ENCODE measurements at regions not wholly inside any gene's neighbourhood (a gene's known extent, or its start where the extent isn't known, plus 50 kb on each side); places are given as distances from the start of the nearest gene placed in this dataset.
A peak's percentile ranks its signal among the peaks of the same experiment; 100 is the strongest.
"Not testable (repeated sequence)": the region's sequence is repeated elsewhere in the genome, so short reads cannot be mapped to it uniquely, and the experiment has no call there.

DNA sequence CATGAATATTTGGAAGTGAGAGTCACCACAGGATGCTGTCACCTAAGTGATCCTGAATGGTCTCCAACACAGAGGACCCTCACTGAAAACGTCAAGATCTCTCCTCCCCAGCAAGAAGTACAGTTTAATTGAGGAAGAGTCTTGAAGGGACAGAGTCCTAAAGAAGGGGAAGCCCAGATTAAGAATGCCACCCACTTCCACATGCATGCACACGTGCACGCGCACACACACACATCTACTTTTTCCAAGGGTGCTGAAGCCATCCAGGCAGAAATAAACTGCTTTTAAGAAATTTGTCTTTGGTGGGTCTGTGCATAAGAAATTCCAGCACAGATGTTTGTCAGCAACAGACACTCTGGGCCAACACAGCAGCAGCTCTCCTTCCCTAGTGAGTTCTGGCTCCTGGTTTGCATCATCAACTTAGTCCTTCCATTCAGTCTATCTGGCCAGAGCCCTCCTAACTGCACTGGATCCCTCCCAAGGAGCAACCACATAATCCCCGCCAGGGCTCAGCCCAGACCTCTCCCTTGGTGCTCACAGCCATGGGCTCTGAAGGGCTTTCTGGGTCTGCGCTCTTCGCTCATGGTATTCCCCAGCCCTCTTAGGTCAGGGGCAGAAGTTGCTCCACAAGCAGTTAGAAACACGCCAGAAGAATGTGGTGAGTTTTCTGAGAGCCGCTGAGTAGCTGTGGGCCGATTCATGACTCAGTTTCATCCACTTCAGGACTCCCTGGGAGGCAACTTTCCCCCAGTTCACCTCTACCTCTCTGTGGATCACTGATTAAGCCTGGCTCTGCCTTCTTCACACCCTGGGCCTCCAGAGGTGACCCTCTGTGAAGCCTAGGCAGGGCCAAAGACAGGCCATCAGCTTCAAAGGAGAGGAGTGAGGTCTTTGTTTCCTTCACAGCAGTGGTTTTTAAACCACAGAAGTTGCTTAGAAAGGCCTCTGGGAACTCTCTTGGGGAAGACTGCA is 132.6 kb upstream of the LIPC start:
- DNase-seq: no peak

GRCh38 chr15:58302832-58303231 is 129.0 kb upstream of the LIPC start:
- no peak for DNase-seq

- no peak for DNase-seq
Measured at GRCh38 chr15:58303236-58303635, 128.6 kb upstream of the LIPC start.

- DNase-seq: no peak
Measured at GRCh38 chr15:58306591-58307312, 125.0 kb upstream of the LIPC start.

DNA sequence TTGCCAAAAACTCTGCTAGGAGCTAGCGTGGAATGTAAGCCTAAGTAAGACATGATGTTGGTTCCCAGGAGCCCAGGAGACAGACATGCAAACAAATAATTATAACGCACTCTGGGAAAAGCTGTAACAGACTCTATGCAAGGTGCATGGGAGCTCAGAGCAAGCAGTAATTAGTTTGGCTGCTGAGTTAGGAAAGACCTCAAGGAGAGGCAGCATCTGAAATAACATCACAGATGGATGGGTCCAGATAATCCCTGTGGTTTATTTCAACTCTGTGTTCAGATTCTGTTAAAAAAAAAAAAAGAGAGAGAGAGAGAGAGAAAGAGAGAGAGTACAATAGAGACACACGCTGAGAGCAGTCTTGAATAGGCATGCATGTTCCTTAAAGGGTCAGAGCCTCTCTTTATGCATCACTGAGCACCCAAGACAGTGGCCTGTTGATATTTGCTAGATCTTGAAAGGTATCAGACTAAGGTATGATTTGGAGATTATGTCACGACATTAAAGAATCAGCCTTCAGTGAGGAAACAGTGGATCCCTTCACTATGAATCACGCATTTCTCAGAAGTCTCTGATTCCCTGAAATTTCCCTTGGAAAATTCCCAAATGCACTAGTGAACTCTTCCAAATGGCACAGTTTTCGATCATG is 124.4 kb upstream of the LIPC start:
- DNase-seq: peak; percentile 21

- no peak for DNase-seq
Measured at GRCh38 chr15:58308742-58309355, 122.9 kb upstream of the LIPC start.

DNA sequence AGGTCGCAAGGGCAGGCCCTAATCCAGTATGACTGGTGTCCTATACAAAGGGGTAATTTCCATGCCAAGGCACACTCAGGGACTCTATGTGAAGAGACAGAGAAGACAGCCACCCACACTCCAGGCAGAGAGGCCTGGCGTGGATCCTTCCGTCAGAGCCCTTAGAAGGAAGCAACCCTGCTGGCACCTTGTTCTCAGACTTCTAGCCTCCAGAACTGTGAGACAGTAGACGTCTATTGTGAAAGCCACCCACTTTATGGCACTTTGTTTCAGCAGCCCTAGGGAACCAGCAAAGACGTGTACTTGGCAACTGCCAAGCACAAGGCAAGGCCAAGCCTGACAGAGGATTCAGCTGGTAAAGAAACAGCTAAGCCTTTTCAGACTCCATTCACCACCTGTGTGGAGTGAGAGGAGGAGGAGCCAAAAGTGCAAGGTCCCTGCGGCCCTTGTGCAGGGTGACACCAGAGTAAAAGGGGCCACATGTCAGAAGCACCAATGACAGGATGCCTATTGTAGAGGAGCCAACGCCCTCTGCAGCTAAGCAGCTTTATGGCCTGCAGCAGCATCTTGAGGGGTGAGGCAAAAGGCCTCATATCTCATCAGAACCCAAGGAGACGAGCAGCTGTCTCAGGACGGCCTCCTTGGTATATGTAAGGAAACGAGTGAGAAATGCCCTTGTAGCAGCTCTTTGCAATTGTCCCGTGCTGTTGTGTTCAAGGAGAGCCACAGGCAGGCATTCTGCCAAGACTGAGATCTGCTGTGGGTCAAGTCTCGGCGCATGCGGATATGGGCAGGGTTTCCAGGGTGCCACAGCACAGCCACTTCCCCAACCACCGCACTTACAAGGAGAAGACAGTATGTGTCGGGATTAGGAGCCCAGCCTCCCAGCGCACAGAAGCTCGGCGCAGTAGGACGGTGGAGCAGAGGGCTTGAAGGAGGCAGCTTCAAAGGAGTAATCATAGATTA is 121.5 kb upstream of the LIPC start:
- DNase-seq: no peak

DNA sequence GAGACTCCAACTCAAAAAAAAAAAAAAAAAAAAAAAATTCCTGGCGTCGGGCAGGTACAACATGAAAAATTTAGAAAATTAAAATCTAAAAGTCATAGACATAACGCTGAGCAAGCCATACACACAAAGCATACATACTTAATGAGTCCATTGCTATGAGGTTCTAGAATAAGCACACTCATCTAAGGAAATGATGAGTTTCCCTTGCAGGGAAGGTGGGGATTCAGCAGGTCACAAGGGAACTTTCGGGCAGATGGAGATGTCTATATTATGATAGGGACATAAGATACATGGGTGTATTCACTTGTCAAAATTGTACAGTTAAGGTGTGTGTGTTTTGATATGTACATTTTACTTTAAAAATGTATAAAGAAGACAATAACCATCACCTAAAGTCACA is 120.2 kb upstream of the LIPC start:
- DNase-seq: no peak

- DNase-seq: no peak
Measured at GRCh38 chr15:58312031-58312430, 119.8 kb upstream of the LIPC start.

DNA sequence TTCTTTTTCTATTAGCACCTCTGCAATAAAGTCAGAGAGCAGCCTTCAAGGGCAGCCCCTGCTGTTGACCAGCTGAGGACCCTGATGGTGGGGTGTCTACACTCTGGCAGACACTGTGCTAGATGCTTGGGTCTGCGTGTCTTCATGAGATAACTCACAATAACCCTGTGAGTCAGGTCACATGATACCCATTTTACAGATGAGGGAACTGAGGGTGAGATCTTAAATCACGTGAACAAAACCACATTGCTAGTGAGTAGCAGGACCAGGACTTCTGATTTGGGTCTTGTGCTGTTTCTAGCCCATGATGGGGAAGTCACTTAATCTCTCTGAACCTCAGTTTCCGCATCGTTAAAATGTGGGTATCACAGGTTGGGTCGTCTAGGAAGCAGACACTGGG is 118.5 kb upstream of the LIPC start:
- no peak for DNase-seq

- DNase-seq: no peak
Measured at GRCh38 chr15:58313810-58314592, 117.8 kb upstream of the LIPC start.

GRCh38 chr15:58314593-58315216 is 117.1 kb upstream of the LIPC start:
- no peak for DNase-seq

GRCh38 chr15:58318517-58318916 is 113.3 kb upstream of the LIPC start:
- DNase-seq: no peak

DNA sequence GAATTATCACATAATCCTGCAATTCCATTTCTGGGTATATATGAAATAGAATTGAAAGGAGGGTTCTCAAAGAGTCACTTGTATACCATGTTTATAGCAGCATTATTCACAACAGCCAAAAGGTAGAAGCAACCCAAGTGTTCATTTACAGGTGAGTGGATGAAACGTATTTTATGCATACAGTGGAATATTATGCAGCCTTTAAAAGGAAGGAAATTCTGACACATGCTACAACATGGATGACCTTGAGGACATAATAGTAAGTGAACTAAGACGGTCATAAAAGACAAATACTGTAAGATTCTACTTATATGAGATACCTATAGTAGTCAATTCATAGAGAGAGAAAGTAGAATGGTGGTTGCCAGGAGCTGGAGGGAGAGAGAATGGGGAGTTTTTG is 110.8 kb upstream of the LIPC start:
- DNase-seq: no peak

DNA sequence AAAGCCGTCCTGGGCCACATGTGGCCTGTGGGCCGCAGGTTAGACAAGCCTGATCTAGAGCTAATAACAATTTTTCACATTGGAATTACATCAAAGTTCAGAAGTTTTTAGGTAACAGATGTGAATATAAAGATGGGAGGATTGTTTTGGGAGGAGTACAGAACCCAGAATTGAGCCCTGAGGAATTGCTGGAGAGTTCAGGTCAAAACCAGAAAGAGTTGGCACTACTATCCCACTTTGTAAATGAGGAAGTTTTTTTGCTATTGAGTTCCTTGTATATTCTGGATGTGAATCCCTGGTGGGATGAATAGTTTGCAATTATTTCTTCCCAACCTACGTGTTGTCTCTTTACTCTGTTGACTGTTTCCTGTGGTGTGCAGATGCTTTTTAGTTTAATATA is 109.5 kb upstream of the LIPC start:
- DNase-seq: peak; percentile 22

DNA sequence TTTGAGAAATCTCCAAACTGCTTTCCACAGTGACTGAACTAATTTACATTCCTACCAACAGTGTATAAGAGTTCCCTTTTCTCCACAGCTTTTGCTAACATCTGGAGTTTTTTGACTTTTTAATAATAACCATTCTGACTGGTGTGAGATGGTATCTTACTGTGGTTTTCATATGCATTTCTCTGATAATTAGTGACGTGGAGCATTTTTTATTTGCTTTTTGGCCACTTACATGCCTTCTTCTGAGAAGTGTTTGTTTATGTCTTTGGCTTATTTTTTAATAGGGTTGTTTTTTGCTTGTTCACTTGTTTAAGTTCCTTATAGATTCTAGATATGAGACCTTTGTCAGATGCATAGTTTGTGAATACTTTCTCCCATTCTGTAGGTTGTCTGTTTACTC is 108.5 kb upstream of the LIPC start:
- DNase-seq: not testable (repeated sequence)

DNA sequence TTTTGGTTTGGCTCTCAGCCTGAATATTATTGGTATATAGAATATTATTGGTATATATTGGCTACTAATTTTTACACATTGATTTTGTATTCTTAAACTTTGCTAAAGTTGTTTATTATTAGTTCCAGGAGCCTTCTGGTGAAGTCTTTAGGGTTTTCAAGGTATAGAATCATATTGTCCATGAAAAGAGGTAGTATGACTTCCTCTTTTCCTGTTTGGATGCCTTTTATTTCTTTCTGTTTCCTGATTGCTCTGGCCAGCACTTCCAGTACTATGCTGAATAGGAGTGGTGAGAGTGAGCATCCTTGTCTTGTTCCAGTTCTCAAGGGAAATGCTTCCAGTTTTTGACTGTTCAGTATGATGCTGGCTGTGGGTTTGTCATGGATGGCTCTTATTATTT is 107.3 kb upstream of the LIPC start:
- no peak for DNase-seq

DNA sequence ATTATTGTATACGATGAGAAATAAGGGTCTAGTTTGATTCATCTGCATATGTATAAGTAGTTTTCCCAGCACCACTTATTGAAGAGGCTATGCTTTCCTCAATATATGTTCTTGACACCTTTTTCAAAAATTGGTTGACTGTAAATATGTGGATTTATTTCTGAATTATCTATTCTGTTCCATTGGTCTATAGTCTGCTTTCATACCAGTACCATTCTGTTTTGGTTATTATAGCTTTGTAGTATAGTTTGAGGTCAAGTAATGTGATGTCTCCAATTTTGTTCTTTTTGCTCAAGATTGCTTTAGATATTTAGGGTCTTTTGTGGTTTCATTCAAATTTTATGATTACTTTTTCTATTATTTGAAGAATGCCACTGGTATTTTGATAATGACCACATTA is 103.8 kb upstream of the LIPC start:
- no peak for DNase-seq

- no peak for DNase-seq
Measured at GRCh38 chr15:58329211-58329610, 102.6 kb upstream of the LIPC start.
